HG03521 (cell line): ENCODE measurements at regions not wholly inside any gene's neighbourhood (a gene's known extent, or its start where the extent isn't known, plus 50 kb on each side); places are given as distances from the start of the nearest gene placed in this dataset.

Source experiments
- ATAC-seq: cut with Tn5 transposase; IDR thresholded peaks from one replicate; pipeline ENCODE4 v1.9.1; 2021; ENCODE audit warnings: mild to moderate bottlenecking, moderate library complexity; ENCODE audit not compliant: unreplicated experiment

GRCh38 chr4:14023896-14024295, 396.4 kb upstream of the BOD1L1 start:
- ATAC-seq: no peak

GRCh38 chr4:14025111-14025510, 397.6 kb upstream of the BOD1L1 start:
- no peak for ATAC-seq

- no peak for ATAC-seq
These were observed 398.4 kb upstream of the BOD1L1 start for GRCh38 chr4:14025891-14026290.

- ATAC-seq: no peak
These were observed 401.3 kb upstream of the BOD1L1 start for GRCh38 chr4:14028862-14029261.

- ATAC-seq: no peak
These were observed 407.6 kb upstream of the BOD1L1 start for GRCh38 chr4:14035076-14035475.

GRCh38 chr4:14043203-14043602, 415.7 kb upstream of the BOD1L1 start:
- no peak for ATAC-seq

GRCh38 chr4:14046642-14047041, 419.1 kb upstream of the BOD1L1 start:
- ATAC-seq: no peak

- no peak for ATAC-seq
These were observed 420.3 kb upstream of the BOD1L1 start for GRCh38 chr4:14047840-14048239.

GRCh38 chr4:14049946-14050345, 422.4 kb upstream of the BOD1L1 start:
- no peak for ATAC-seq

- no peak for ATAC-seq
These were observed 425.8 kb upstream of the BOD1L1 start for GRCh38 chr4:14053291-14053690.

- no peak for ATAC-seq
These were observed 426.9 kb upstream of the BOD1L1 start for GRCh38 chr4:14054391-14054790.

GRCh38 chr4:14059006-14059405, 431.5 kb upstream of the BOD1L1 start:
- ATAC-seq: no peak

- no peak for ATAC-seq
These were observed 437.5 kb upstream of the BOD1L1 start for GRCh38 chr4:14064984-14065383.

GRCh38 chr4:14065406-14065805, 437.9 kb upstream of the BOD1L1 start:
- ATAC-seq: no peak

GRCh38 chr4:14066979-14067378, 439.5 kb upstream of the BOD1L1 start:
- no peak for ATAC-seq

- ATAC-seq: no peak
These were observed 442.4 kb upstream of the BOD1L1 start for GRCh38 chr4:14069886-14070285.

GRCh38 chr4:14070289-14070880, 442.9 kb upstream of the BOD1L1 start:
- ATAC-seq: no peak

- no peak for ATAC-seq
These were observed 445.0 kb upstream of the BOD1L1 start for GRCh38 chr4:14072506-14072905.

- ATAC-seq: no peak
These were observed 449.3 kb upstream of the BOD1L1 start for GRCh38 chr4:14076776-14077175.

GRCh38 chr4:14078326-14078725, 450.8 kb upstream of the BOD1L1 start:
- no peak for ATAC-seq

- no peak for ATAC-seq
These were observed 452.1 kb upstream of the BOD1L1 start for GRCh38 chr4:14079601-14080000.

GRCh38 chr4:14083150-14083549, 455.6 kb upstream of the BOD1L1 start:
- ATAC-seq: no peak

GRCh38 chr4:14084598-14084997, 457.1 kb upstream of the BOD1L1 start:
- no peak for ATAC-seq
